ENCODE measurements at regions not wholly inside any gene's neighbourhood (a gene's known extent, or its start where the extent isn't known, plus 50 kb on each side); places are given as distances from the start of the nearest gene placed in this dataset.

- TF ChIP-seq CTCF (conservative IDR thresholded peaks at IDR 0.05; ENCODE audit: low read depth, low read length) (no peak), EZH2 (IDR thresholded peaks at IDR 0.05; ENCODE audit: borderline replicate concordance, low read depth, low read length, poor library complexity, severe bottlenecking) (no peak)
Observed at GRCh38 chr22:40116496-40117200, 61.1 kb upstream of the TNRC6B start.
